ENCODE measurements at regions not wholly inside any gene's neighbourhood (a gene's known extent, or its start where the extent isn't known, plus 50 kb on each side); places are given as distances from the start of the nearest gene placed in this dataset.
"Not testable (repeated sequence)": the region's sequence is repeated elsewhere in the genome, so short reads cannot be mapped to it uniquely, and the experiment has no call there.

- FAIRE-seq; DNase-seq (ENCODE audit: insufficient read length, low spot score): not testable (repeated sequence)
Measured at GRCh38 chr11:67940440-67940839, 63.5 kb downstream of the UNC93B1 start.

GRCh38 chr11:67938964-67939363 lies 64.9 kb downstream of the UNC93B1 start:
- not testable (repeated sequence) for DNase-seq (ENCODE audit: insufficient read length, low spot score); FAIRE-seq

- not testable (repeated sequence) for DNase-seq (ENCODE audit: insufficient read length, low spot score); FAIRE-seq
Measured at GRCh38 chr11:67938371-67938770, 65.5 kb downstream of the UNC93B1 start.

- not testable (repeated sequence) for FAIRE-seq
Measured at GRCh38 chr11:67923565-67923964, 80.3 kb downstream of the UNC93B1 start.

GRCh38 chr11:67920546-67920945 lies 83.4 kb downstream of the UNC93B1 start:
- FAIRE-seq; DNase-seq (ENCODE audit: insufficient read length, low spot score): not testable (repeated sequence)

More at GRCh38 chr11:67923565-67923964, 80.3 kb downstream of the UNC93B1 start:
- not testable (repeated sequence) for DNase-seq (ENCODE audit: insufficient read length, low spot score)

GRCh38 chr11:67912184-67912583 lies 91.7 kb downstream of the UNC93B1 start:
- not testable (repeated sequence) for DNase-seq (ENCODE audit: insufficient read length, low spot score); FAIRE-seq

- DNase-seq (ENCODE audit: insufficient read length, low spot score); FAIRE-seq: not testable (repeated sequence)
Measured at GRCh38 chr11:67911211-67911610, 92.7 kb downstream of the UNC93B1 start.

GRCh38 chr11:67910803-67911202 lies 93.1 kb downstream of the UNC93B1 start:
- not testable (repeated sequence) for DNase-seq (ENCODE audit: insufficient read length, low spot score); FAIRE-seq

- not testable (repeated sequence) for FAIRE-seq; DNase-seq (ENCODE audit: insufficient read length, low spot score)
Measured at GRCh38 chr11:67906969-67907368, 96.9 kb downstream of the UNC93B1 start.

GRCh38 chr11:67899462-67899861 lies 104.4 kb downstream of the UNC93B1 start:
- not testable (repeated sequence) for FAIRE-seq
- peak; percentile 5 for DNase-seq (ENCODE audit: insufficient read length, low spot score)

GRCh38 chr11:67893487-67893886 lies 110.4 kb downstream of the UNC93B1 start:
- not testable (repeated sequence) for FAIRE-seq; DNase-seq (ENCODE audit: insufficient read length, low spot score)

GRCh38 chr11:67889646-67890045 lies 114.3 kb downstream of the UNC93B1 start:
- not testable (repeated sequence) for FAIRE-seq; DNase-seq (ENCODE audit: insufficient read length, low spot score)

- DNase-seq (ENCODE audit: insufficient read length, low spot score); FAIRE-seq: not testable (repeated sequence)
Measured at GRCh38 chr11:67888056-67888455, 115.8 kb downstream of the UNC93B1 start.

- FAIRE-seq; DNase-seq (ENCODE audit: insufficient read length, low spot score): not testable (repeated sequence)
Measured at GRCh38 chr11:67886672-67887071, 117.2 kb downstream of the UNC93B1 start.

GRCh38 chr11:67886207-67886606 lies 117.7 kb downstream of the UNC93B1 start:
- FAIRE-seq; DNase-seq (ENCODE audit: insufficient read length, low spot score): not testable (repeated sequence)

GRCh38 chr11:67885574-67885973 lies 118.3 kb downstream of the UNC93B1 start:
- not testable (repeated sequence) for DNase-seq (ENCODE audit: insufficient read length, low spot score); FAIRE-seq

- FAIRE-seq; DNase-seq (ENCODE audit: insufficient read length, low spot score): not testable (repeated sequence)
Measured at GRCh38 chr11:67884761-67885558, 118.9 kb downstream of the UNC93B1 start.

- not testable (repeated sequence) for DNase-seq (ENCODE audit: insufficient read length, low spot score); FAIRE-seq
Measured at GRCh38 chr11:67884073-67884757, 119.7 kb downstream of the UNC93B1 start.

GRCh38 chr11:67882304-67882703 lies 121.6 kb downstream of the UNC93B1 start:
- not testable (repeated sequence) for FAIRE-seq; DNase-seq (ENCODE audit: insufficient read length, low spot score)

GRCh38 chr11:67881836-67882235 lies 122.1 kb downstream of the UNC93B1 start:
- DNase-seq (ENCODE audit: insufficient read length, low spot score); FAIRE-seq: not testable (repeated sequence)

- DNase-seq (ENCODE audit: insufficient read length, low spot score); FAIRE-seq: not testable (repeated sequence)
Measured at GRCh38 chr11:67880594-67881196, 123.2 kb downstream of the UNC93B1 start.

Measured in HTR-8/SVneo (cell line).